ENCODE measurements at regions not wholly inside any gene's neighbourhood (a gene's known extent, or its start where the extent isn't known, plus 50 kb on each side); places are given as distances from the start of the nearest gene placed in this dataset.

GRCh38 chr3:161423911-161424522, 52.7 kb upstream of the SPTSSB start:
- DNase-seq (no peak), ATAC-seq (ENCODE audit: low read depth) (no peak)
- no peak overlapping the region for H3K4me3 Mint-ChIP-seq
- no peaks in the 10 kb centered on the region for H3K9me3 Mint-ChIP-seq
- intact Hi-C loops (cut with micrococcal nuclease): loop anchor here (1.0 to 5.0 kb wide), 9 partner anchors 151 to 1537 kb away; no protein-coding TSS in a partner anchor
- H3K36me3 Mint-ChIP-seq (ENCODE audit: low read depth): no peaks in the 10 kb centered on the region
- no peak overlapping the region for H3K27ac Mint-ChIP-seq
- peak; percentile 42 for TF ChIP-seq CTCF (IDR thresholded peaks at IDR 0.05)
- ChIA-PET CTCF (interaction anchor here (0.6 to 2.6 kb wide), 6 partner anchors 148 to 738 kb away, joined by 3 to 15 read pairs (median 6); no protein-coding TSS in a partner anchor), POLR2A (no interaction called here)
- H3K4me1 Mint-ChIP-seq: no peaks in the 10 kb centered on the region
- H3K27me3 Mint-ChIP-seq: no peaks in the 10 kb centered on the region

- CTCF ChIA-PET: interaction anchor here (0.7 to 2.6 kb wide), 4 partner anchors 28 to 465 kb away, joined by 3 to 15 read pairs (median 6); no protein-coding TSS in a partner anchor
- intact Hi-C loops (cut with micrococcal nuclease): loop anchor here (2.0 to 5.0 kb wide), 4 partner anchors 325 to 1535 kb away; no protein-coding TSS in a partner anchor
- no peak for ATAC-seq (ENCODE audit: low read depth)
- Mint-ChIP-seq H3K4me1 (no peaks in the 10 kb centered on the region), H3K27me3 (no peaks in the 10 kb centered on the region), H3K9me3 (peaks cover 3% of the 10 kb centered on the region), H3K4me3 (no peak overlapping the region), H3K27ac (no peak overlapping the region), H3K36me3 (ENCODE audit: low read depth) (no peaks in the 10 kb centered on the region)
- POLR2A ChIA-PET: no interaction called here
- TF ChIP-seq CTCF (IDR thresholded peaks at IDR 0.05): no peak
- no peak for DNase-seq
These were observed 50.9 kb upstream of the SPTSSB start for GRCh38 chr3:161422171-161422700.

All from activated B cell treated with CpG ODN at 0.5 μM for 24 hours (primary cell).